GM12892 (cell line): ENCODE measurements at regions not wholly inside any gene's neighbourhood (a gene's known extent, or its start where the extent isn't known, plus 50 kb on each side); places are given as distances from the start of the nearest gene placed in this dataset.
"Not testable (repeated sequence)": the region's sequence is repeated elsewhere in the genome, so short reads cannot be mapped to it uniquely, and the experiment has no call there.

Experiments used
- DNase-seq: peaks from one replicate; pipeline ENCODE4 v3.0.0; 2011; ENCODE audit not compliant: insufficient read length
- FAIRE-seq: peaks from 2 replicates; lab custom pipeline; 2011; peaks lifted over from hg19 to GRCh38; lab: Jason Lieb, UNC
- POLR2A ChIP-seq: IDR thresholded peaks from 2 replicates; pipeline ENCODE4 v1.6.1; 2011; ENCODE audit warnings: low read depth, low read length, control low read depth
- POLR2AphosphoS5 ChIP-seq: IDR thresholded peaks from 2 replicates; pipeline ENCODE4 v1.6.1; 2011; ENCODE audit warnings: low read depth, low read length, control low read depth
- TAF1 ChIP-seq: IDR thresholded peaks from 2 replicates; pipeline ENCODE4 v1.6.1; 2011; ENCODE audit warnings: low read depth, mild to moderate bottlenecking, control low read depth, low read length, borderline replicate concordance

DNA sequence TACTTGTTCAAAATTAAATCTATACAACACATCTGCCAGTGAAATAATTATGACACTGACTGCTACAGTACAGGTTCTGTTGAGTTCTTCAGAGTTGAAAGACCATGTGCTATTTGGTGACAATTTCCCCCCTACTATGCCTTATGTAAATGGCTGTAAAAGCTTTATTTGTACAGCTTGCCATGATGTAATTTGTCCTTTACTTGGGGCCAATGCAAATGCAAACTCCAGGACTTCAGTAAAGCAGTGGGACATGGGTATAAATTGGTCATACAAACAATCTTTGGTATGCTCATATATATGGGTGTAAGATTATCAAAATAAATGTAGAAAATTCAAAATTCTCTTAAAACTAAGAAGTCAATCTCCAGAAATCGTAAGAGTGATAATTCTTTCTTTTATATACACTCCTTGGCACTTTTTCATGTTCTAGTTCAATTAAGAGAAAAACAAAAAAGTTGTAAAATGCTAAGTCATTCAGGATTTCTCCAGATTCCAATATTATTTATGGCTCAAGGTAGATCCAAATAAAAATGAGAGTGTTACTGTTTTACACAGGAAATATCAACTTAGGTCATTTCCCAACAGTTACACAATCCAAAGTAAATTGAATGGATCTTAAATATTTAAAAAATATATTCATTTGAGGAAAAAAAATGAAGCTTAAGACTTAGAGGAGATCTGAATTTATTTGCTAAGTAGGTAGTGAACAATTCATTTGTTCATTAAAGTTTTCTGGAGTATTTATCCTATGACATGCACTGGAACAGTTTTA lies 1310.5 kb upstream of the CITED2 start:
- TF ChIP-seq POLR2A (no peak), TAF1 (no peak), POLR2AphosphoS5 (no peak)
- no peak for DNase-seq
- FAIRE-seq = no peak

DNA sequence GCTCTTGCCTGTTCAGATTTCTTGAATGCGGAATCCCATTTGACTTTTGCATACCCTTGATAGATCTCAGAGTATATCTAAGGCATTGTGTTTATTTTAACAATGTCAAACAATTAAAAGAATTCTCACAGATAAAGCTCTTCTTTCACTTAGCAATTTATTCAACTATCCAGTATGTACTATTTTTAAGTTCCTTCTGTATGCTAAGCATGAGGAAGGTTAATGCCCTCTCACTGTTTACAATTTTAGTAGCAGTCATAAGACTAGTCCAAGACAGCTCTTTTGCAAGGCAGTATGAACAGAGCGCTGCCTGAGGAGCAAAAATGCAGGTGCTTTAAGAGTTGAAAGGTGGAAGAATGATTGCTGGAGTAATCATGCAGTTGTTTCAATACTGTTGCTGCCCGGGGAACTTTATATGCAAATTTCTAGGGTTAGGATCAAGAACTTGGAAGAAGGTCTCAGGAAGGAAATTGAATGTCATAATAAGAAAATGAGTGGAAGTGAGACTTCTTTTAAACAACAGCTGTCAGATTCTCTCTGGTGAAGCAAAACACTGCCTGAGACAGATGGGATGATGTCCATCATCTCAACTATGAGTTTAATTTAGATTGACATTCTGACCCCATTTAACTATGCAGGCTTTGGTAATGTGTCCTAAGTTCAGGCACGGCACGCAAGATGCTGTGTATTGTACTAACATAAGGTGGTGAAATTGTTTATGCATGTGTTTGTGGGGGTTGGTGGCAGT lies 1303.5 kb upstream of the CITED2 start:
- TF ChIP-seq POLR2AphosphoS5 (no peak), POLR2A (no peak), TAF1 (no peak)
- DNase-seq (no peak), FAIRE-seq (no peak)

DNA sequence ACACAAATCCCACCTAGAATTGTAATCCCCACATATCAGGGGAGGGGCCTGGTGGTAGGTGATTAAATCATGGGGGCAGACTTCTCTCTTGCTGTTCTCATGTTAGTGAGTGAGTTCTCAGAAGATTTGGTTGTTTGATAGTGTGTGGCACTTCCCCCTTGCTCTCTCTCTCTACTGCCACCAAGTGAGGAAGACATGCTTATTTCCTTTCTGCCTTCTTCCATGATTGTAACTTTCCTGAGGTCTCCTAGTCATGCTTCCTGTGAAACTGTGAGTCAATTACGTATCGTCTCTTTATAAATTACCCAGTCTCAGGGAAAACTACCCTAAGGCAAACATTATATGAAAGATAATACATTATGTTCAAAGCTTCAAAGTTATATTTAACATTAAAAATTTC lies 1297.5 kb upstream of the CITED2 start:
- FAIRE-seq (peak; percentile 62), DNase-seq (no peak)
- TF ChIP-seq POLR2A (no peak), TAF1 (no peak), POLR2AphosphoS5 (no peak)

GRCh38 chr6:140670021-140670420 lies 1295.6 kb upstream of the CITED2 start:
- TF ChIP-seq TAF1 = no peak
- no peak for TF ChIP-seq POLR2A
- no peak for DNase-seq
- FAIRE-seq = no peak

DNA sequence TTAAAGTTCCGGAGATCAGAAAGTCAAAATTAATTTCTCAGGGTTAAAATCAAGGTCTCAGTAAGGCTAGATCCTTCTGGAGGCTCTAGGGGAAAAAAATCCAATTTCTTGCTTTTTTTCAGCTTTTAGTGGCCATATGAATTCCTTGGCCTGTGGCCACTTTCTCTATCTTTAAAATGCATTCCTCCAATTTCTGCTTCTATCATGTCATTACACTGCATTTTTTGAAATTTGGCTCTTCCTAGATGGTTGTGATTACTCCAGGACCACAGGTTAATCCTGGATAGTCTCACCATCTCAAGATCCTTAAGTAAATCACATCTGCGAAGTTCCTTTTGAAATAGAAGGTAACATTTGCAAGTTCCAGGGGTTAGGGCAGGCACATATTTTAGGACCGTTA lies 1294.9 kb upstream of the CITED2 start:
- DNase-seq (no peak), FAIRE-seq (no peak)
- TF ChIP-seq TAF1 = no peak
- no peak for TF ChIP-seq POLR2A
- TF ChIP-seq POLR2AphosphoS5 = no peak

GRCh38 chr6:140663772-140664171 lies 1289.3 kb upstream of the CITED2 start:
- FAIRE-seq (peak; percentile 30), DNase-seq (no peak)

DNA sequence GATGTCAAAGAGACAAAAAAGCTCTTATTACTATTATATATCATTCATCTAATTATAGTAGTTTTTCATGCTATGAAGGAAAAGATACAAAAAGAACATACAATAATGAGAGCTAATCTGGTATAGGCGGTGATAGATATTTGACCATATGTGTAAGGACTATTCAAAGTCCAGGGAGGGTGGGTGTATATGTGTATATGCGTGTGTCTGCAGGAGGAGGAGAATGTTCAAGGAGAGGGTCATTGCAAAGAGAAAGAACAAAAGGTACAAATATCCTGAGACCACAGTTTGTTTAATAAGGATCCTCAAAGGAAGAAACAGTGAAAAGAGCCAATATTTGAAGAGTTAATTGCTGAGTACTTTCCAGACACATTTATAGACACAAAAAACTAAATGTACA lies 1288.6 kb upstream of the CITED2 start:
- no peak for DNase-seq
- FAIRE-seq = no peak
- TF ChIP-seq POLR2AphosphoS5 = no peak
- no peak for TF ChIP-seq TAF1
- no peak for TF ChIP-seq POLR2A

More at GRCh38 chr6:140663772-140664171, 1289.3 kb upstream of the CITED2 start:
- TF ChIP-seq POLR2A (no peak), POLR2AphosphoS5 (no peak), TAF1 (no peak)

DNA sequence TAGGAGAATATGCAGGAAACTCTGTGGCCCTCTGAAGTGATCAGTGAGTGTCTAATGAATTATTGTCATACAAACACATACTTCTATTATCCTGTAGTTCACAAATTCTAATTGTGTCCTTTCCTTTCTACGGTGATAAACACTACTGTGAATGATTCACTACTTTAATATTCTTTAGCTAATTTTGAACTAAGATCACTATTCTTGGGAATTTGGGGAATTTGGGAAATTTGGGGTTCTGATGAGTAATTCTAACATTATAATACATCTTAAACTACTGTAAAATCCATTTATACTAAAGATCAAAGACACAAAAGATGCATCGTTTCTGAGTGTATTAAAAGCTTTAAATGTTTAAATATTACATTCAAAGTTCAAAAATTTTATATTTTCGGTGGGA lies 1287.2 kb upstream of the CITED2 start:
- TF ChIP-seq TAF1 = no peak
- TF ChIP-seq POLR2A = no peak
- no peak for TF ChIP-seq POLR2AphosphoS5
- DNase-seq (no peak), FAIRE-seq (no peak)

DNA sequence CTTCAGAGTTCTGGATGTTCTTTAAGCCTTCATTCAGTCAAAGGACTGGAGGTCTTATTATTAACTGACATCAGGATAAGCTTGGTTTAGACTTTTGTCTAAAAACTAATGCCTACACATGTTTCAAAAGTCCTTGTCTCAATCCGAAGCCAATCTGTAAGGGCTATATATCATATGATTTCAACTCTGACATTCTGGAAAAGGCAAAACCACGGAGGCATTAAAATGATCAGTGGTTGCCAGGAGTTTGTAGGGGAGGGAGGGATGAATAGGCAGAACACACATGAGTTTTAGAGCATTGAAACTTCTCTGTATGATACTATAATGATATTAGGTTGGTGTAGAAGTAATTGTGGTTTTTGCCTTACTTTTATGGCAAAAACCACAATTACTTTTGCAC lies 1285.8 kb upstream of the CITED2 start:
- TF ChIP-seq TAF1 (no peak), POLR2A (no peak), POLR2AphosphoS5 (no peak)
- DNase-seq (no peak), FAIRE-seq (peak; percentile 36)

DNA sequence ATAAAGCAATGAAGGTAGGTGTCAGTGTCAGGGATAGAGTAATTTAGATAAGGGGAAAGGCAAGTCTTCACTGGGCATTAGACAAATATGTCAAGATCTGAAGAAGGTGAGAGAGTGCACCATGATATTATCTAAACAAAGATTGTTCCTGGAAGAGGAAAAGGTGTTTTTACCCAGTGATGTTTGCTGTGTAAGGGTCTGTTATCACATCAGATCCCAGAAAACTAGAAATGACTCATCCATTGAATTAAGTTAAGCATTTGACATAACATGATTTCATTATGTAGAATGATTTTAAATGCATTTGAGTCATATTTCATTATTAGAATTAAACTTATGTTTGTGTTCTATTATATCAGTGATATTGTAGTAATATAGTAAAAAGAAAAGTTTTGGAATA lies 1279.5 kb upstream of the CITED2 start:
- FAIRE-seq (no peak), DNase-seq (no peak)
- no peak for TF ChIP-seq POLR2A
- TF ChIP-seq TAF1 = no peak
- TF ChIP-seq POLR2AphosphoS5 = no peak

- no peak for FAIRE-seq
- no peak for DNase-seq
- TF ChIP-seq TAF1 = no peak
- no peak for TF ChIP-seq POLR2A
- TF ChIP-seq POLR2AphosphoS5 = no peak
These were observed 1279.1 kb upstream of the CITED2 start for GRCh38 chr6:140653506-140653905.

DNA sequence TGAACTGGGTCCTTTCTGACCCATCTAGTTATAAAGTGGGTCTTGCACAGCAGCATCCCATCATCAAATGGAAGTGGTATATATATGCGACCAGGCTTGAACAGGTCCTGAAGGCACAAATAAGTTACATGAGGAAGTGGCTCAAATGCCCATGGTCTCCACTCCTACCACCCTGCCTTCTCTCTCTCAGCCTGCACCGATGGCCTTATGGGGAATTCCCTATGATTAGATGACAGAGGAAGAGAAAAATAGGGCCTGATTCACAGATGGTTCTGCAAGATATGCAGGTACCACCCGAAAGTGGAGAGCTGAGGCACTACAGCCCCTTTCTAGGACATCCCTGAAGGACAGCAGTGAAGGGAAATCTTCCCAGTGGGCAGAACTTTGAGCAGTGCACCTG lies 1275.1 kb upstream of the CITED2 start:
- not testable (repeated sequence) for FAIRE-seq

GRCh38 chr6:140647322-140647721 lies 1272.9 kb upstream of the CITED2 start:
- FAIRE-seq, DNase-seq: not testable (repeated sequence)

More for the DNA sequence above, 1275.1 kb upstream of the CITED2 start:
- DNase-seq = not testable (repeated sequence)
